Lower leg skin (tissue), 3 donors: ENCODE measurements at regions not wholly inside any gene's neighbourhood (a gene's known extent, or its start where the extent isn't known, plus 50 kb on each side); places are given as distances from the start of the nearest gene placed in this dataset.

Experiments
- CTCF ChIP-seq, 3 donors: fragments of 450-650 bp; IDR thresholded peaks; one replicate each; pipeline ENCODE4 v1.5.1; 2016; ENCODE audit warnings: antibody characterized with exemption in 3 of 3, mild to moderate bottlenecking in 3 of 3, moderate library complexity in 2 of 3
- POLR2A ChIP-seq, 2 donors: fragments of 450-650 bp; IDR thresholded peaks; one replicate each; pipeline ENCODE4 v1.6.1; 2016 to 2017; ENCODE audit warnings: antibody characterized with exemption in 2 of 2, mild to moderate bottlenecking in 1 of 2, moderate library complexity in 1 of 2

GRCh38 chr10:62705789-62706188, 98.7 kb upstream of the ADO start:
- TF ChIP-seq CTCF (IDR thresholded peaks at IDR 0.05): no peak
- TF ChIP-seq POLR2A (IDR thresholded peaks at IDR 0.05): no peak
